ENCODE measurements at regions not wholly inside any gene's neighbourhood (a gene's known extent, or its start where the extent isn't known, plus 50 kb on each side); places are given as distances from the start of the nearest gene placed in this dataset.

GRCh38 chr1:70553567-70553956 is 142.5 kb downstream of the CTH start:
- no peak overlapping the region for H3K27ac ChIP-seq (ENCODE audit: low read depth, low read length)
- no peak overlapping the region for H3K4me2 ChIP-seq (ENCODE audit: insufficient read depth, low read length)
- no peaks in the 10 kb centered on the region for H3K36me3 ChIP-seq (ENCODE audit: insufficient read depth, low read length)
- no peaks in the 10 kb centered on the region for H3K9me3 ChIP-seq (ENCODE audit: low read depth, low read length)
- no peak for TF ChIP-seq CTCF (IDR thresholded peaks at IDR 0.05; ENCODE audit: extremely low read depth, low read depth, low read length)
- no peak overlapping the region for H3K4me3 ChIP-seq (ENCODE audit: insufficient read depth, low read length)
- H3K79me2 ChIP-seq (ENCODE audit: insufficient read depth, low read length), result no peaks in the 10 kb centered on the region
- no peaks in the 10 kb centered on the region for H3K27me3 ChIP-seq (ENCODE audit: insufficient read depth, low read length)
- H4K20me1 ChIP-seq (ENCODE audit: insufficient read depth, low read length), result no peaks in the 10 kb centered on the region
- DNase-seq (ENCODE audit: insufficient read length, low spot score, missing footprints), result no peak
- H3K4me1 ChIP-seq (ENCODE audit: insufficient read depth, low read length), result no peaks in the 10 kb centered on the region
- no peak overlapping the region for H2AFZ ChIP-seq (ENCODE audit: low read length)

- Histone ChIP-seq H3K9me3 (ENCODE audit: low read depth, low read length) (no peaks in the 10 kb centered on the region), H4K20me1 (ENCODE audit: insufficient read depth, low read length) (no peaks in the 10 kb centered on the region), H3K36me3 (ENCODE audit: insufficient read depth, low read length) (no peaks in the 10 kb centered on the region), H3K4me2 (ENCODE audit: insufficient read depth, low read length) (no peak overlapping the region), H3K27ac (ENCODE audit: low read depth, low read length) (no peak overlapping the region), H3K4me3 (ENCODE audit: insufficient read depth, low read length) (no peak overlapping the region), H2AFZ (ENCODE audit: low read length) (no peak overlapping the region), H3K27me3 (ENCODE audit: insufficient read depth, low read length) (no peaks in the 10 kb centered on the region), H3K79me2 (ENCODE audit: insufficient read depth, low read length) (no peaks in the 10 kb centered on the region), H3K4me1 (ENCODE audit: insufficient read depth, low read length) (no peaks in the 10 kb centered on the region)
- no peak for TF ChIP-seq CTCF (IDR thresholded peaks at IDR 0.05; ENCODE audit: extremely low read depth, low read depth, low read length)
- DNase-seq (ENCODE audit: insufficient read length, low spot score, missing footprints), result no peak
These were observed 143.3 kb downstream of the CTH start for GRCh38 chr1:70554341-70554740.

GRCh38 chr1:70556541-70556940 is 145.5 kb downstream of the CTH start:
- H3K36me3 ChIP-seq (ENCODE audit: insufficient read depth, low read length), result no peaks in the 10 kb centered on the region

GRCh38 chr1:70567167-70567566 is 156.1 kb downstream of the CTH start:
- H3K4me1 ChIP-seq (ENCODE audit: insufficient read depth, low read length), result no peaks in the 10 kb centered on the region
- TF ChIP-seq CTCF (IDR thresholded peaks at IDR 0.05; ENCODE audit: extremely low read depth, low read depth, low read length), result no peak

More at GRCh38 chr1:70556541-70556940, 145.5 kb downstream of the CTH start:
- no peaks in the 10 kb centered on the region for H3K9me3 ChIP-seq (ENCODE audit: low read depth, low read length)
- no peak for TF ChIP-seq CTCF (IDR thresholded peaks at IDR 0.05; ENCODE audit: extremely low read depth, low read depth, low read length)
- no peak overlapping the region for H3K27ac ChIP-seq (ENCODE audit: low read depth, low read length)
- H3K4me3 ChIP-seq (ENCODE audit: insufficient read depth, low read length), result no peak overlapping the region
- H3K27me3 ChIP-seq (ENCODE audit: insufficient read depth, low read length), result no peaks in the 10 kb centered on the region
- H3K4me1 ChIP-seq (ENCODE audit: insufficient read depth, low read length), result no peaks in the 10 kb centered on the region
- H3K4me2 ChIP-seq (ENCODE audit: insufficient read depth, low read length), result no peak overlapping the region
- no peak for DNase-seq (ENCODE audit: insufficient read length, low spot score, missing footprints)
- no peaks in the 10 kb centered on the region for H4K20me1 ChIP-seq (ENCODE audit: insufficient read depth, low read length)
- no peaks in the 10 kb centered on the region for H3K79me2 ChIP-seq (ENCODE audit: insufficient read depth, low read length)
- no peak overlapping the region for H2AFZ ChIP-seq (ENCODE audit: low read length)

More at GRCh38 chr1:70567167-70567566, 156.1 kb downstream of the CTH start:
- Histone ChIP-seq H3K9me3 (ENCODE audit: low read depth, low read length) (no peaks in the 10 kb centered on the region), H3K4me3 (ENCODE audit: insufficient read depth, low read length) (no peak overlapping the region), H3K4me2 (ENCODE audit: insufficient read depth, low read length) (no peak overlapping the region), H3K36me3 (ENCODE audit: insufficient read depth, low read length) (no peaks in the 10 kb centered on the region), H3K27ac (ENCODE audit: low read depth, low read length) (no peak overlapping the region), H2AFZ (ENCODE audit: low read length) (no peak overlapping the region), H3K27me3 (ENCODE audit: insufficient read depth, low read length) (no peaks in the 10 kb centered on the region), H4K20me1 (ENCODE audit: insufficient read depth, low read length) (no peaks in the 10 kb centered on the region), H3K79me2 (ENCODE audit: insufficient read depth, low read length) (no peaks in the 10 kb centered on the region)
- DNase-seq (ENCODE audit: insufficient read length, low spot score, missing footprints), result no peak

Measured in osteoblast (primary cell).